ENCODE measurements at regions not wholly inside any gene's neighbourhood (a gene's known extent, or its start where the extent isn't known, plus 50 kb on each side); places are given as distances from the start of the nearest gene placed in this dataset.
"Not testable (repeated sequence)": the region's sequence is repeated elsewhere in the genome, so short reads cannot be mapped to it uniquely, and the experiment has no call there.

GRCh38 chr11:86736291-86737143, 63.8 kb upstream of the PRSS23 start:
- Mint-ChIP-seq H3K27ac (no peak overlapping the region), H3K9me3 (no peaks in the 10 kb centered on the region), H3K36me3 (ENCODE audit: low read depth) (no peaks in the 10 kb centered on the region), H3K27me3 (no peaks in the 10 kb centered on the region), H3K4me3 (no peak overlapping the region), H3K4me1 (ENCODE audit: low read depth) (peaks cover 13% of the 10 kb centered on the region)
- no peak for DNase-seq

- DNase-seq: no peak
- no peaks in the 10 kb centered on the region for H3K9me3 Mint-ChIP-seq
- no peaks in the 10 kb centered on the region for H3K27me3 Mint-ChIP-seq
- H3K27ac Mint-ChIP-seq: no peak overlapping the region
- no peak overlapping the region for H3K4me3 Mint-ChIP-seq
- H3K36me3 Mint-ChIP-seq (ENCODE audit: low read depth): no peaks in the 10 kb centered on the region
- H3K4me1 Mint-ChIP-seq (ENCODE audit: low read depth): peaks cover 6% of the 10 kb centered on the region
Observed at GRCh38 chr11:86735451-86736290, 63.3 kb upstream of the ME3 start.

- not testable (repeated sequence) for H3K36me3 Mint-ChIP-seq (ENCODE audit: low read depth); H3K4me1 Mint-ChIP-seq (ENCODE audit: low read depth); H3K27ac Mint-ChIP-seq; H3K4me3 Mint-ChIP-seq; H3K9me3 Mint-ChIP-seq; DNase-seq
- H3K27me3 Mint-ChIP-seq: peaks cover 12% of the 10 kb centered on the region
Observed at GRCh38 chr11:86732739-86733138, 60.3 kb upstream of the ME3 start.

GRCh38 chr11:86732286-86732685, 59.9 kb upstream of the ME3 start:
- H3K27me3 Mint-ChIP-seq: peaks cover 12% of the 10 kb centered on the region
- not testable (repeated sequence) for H3K36me3 Mint-ChIP-seq (ENCODE audit: low read depth); H3K4me3 Mint-ChIP-seq; H3K9me3 Mint-ChIP-seq; H3K4me1 Mint-ChIP-seq (ENCODE audit: low read depth); H3K27ac Mint-ChIP-seq; DNase-seq

- H3K27me3 Mint-ChIP-seq: peaks cover 12% of the 10 kb centered on the region
Observed at GRCh38 chr11:86729576-86729975, 57.2 kb upstream of the ME3 start.

GRCh38 chr11:86728562-86728961, 56.1 kb upstream of the ME3 start:
- peaks cover 4% of the 10 kb centered on the region for H3K9me3 Mint-ChIP-seq
- H3K4me1 Mint-ChIP-seq (ENCODE audit: low read depth): no peaks in the 10 kb centered on the region
- no peak overlapping the region for H3K27ac Mint-ChIP-seq
- no peak for DNase-seq
- no peaks in the 10 kb centered on the region for H3K36me3 Mint-ChIP-seq (ENCODE audit: low read depth)
- H3K4me3 Mint-ChIP-seq: no peak overlapping the region
- peaks cover 15% of the 10 kb centered on the region for H3K27me3 Mint-ChIP-seq

More at GRCh38 chr11:86729576-86729975, 57.2 kb upstream of the ME3 start:
- H3K4me3 Mint-ChIP-seq; DNase-seq; H3K27ac Mint-ChIP-seq; H3K36me3 Mint-ChIP-seq (ENCODE audit: low read depth); H3K9me3 Mint-ChIP-seq; H3K4me1 Mint-ChIP-seq (ENCODE audit: low read depth): not testable (repeated sequence)

GRCh38 chr11:86726770-86727504, 54.5 kb upstream of the ME3 start:
- peaks cover 15% of the 10 kb centered on the region for H3K27me3 Mint-ChIP-seq
- no peak overlapping the region for H3K27ac Mint-ChIP-seq
- no peak overlapping the region for H3K4me3 Mint-ChIP-seq
- H3K36me3 Mint-ChIP-seq (ENCODE audit: low read depth): no peaks in the 10 kb centered on the region
- H3K4me1 Mint-ChIP-seq (ENCODE audit: low read depth): no peaks in the 10 kb centered on the region
- no peak for DNase-seq
- H3K9me3 Mint-ChIP-seq: peaks cover 12% of the 10 kb centered on the region

- H3K9me3 Mint-ChIP-seq: peaks cover 16% of the 10 kb centered on the region
- H3K27me3 Mint-ChIP-seq: peaks cover 15% of the 10 kb centered on the region
- no peak overlapping the region for H3K27ac Mint-ChIP-seq
- no peaks in the 10 kb centered on the region for H3K4me1 Mint-ChIP-seq (ENCODE audit: low read depth)
- no peaks in the 10 kb centered on the region for H3K36me3 Mint-ChIP-seq (ENCODE audit: low read depth)
- H3K4me3 Mint-ChIP-seq: no peak overlapping the region
- DNase-seq: no peak
Observed at GRCh38 chr11:86726118-86726753, 53.8 kb upstream of the ME3 start.

- Mint-ChIP-seq H3K4me3 (no peak overlapping the region), H3K27me3 (peaks cover 13% of the 10 kb centered on the region), H3K36me3 (ENCODE audit: low read depth) (no peaks in the 10 kb centered on the region), H3K27ac (no peak overlapping the region), H3K4me1 (ENCODE audit: low read depth) (no peaks in the 10 kb centered on the region), H3K9me3 (peaks cover 18% of the 10 kb centered on the region)
- no peak for DNase-seq
Observed at GRCh38 chr11:86724137-86724536, 51.7 kb upstream of the ME3 start.

GRCh38 chr11:86723281-86723680, 50.9 kb upstream of the ME3 start:
- H3K4me1 Mint-ChIP-seq (ENCODE audit: low read depth): no peaks in the 10 kb centered on the region
- peaks cover 15% of the 10 kb centered on the region for H3K27me3 Mint-ChIP-seq

GRCh38 chr11:86722748-86723147, 50.3 kb upstream of the ME3 start:
- Mint-ChIP-seq H3K36me3 (ENCODE audit: low read depth) (no peaks in the 10 kb centered on the region), H3K27ac (no peak overlapping the region), H3K27me3 (peaks cover 15% of the 10 kb centered on the region), H3K9me3 (peaks cover 18% of the 10 kb centered on the region), H3K4me1 (ENCODE audit: low read depth) (no peaks in the 10 kb centered on the region), H3K4me3 (no peak overlapping the region)
- no peak for DNase-seq

More at GRCh38 chr11:86723281-86723680, 50.9 kb upstream of the ME3 start:
- Mint-ChIP-seq H3K4me3 (no peak overlapping the region), H3K36me3 (ENCODE audit: low read depth) (no peaks in the 10 kb centered on the region), H3K9me3 (peaks cover 18% of the 10 kb centered on the region), H3K27ac (no peak overlapping the region)
- no peak for DNase-seq

Measured in activated T-cell treated with anti-CD3 and anti-CD28 coated beads, Interleukin-2, amount 50 U/mL, for 24 hours (primary cell).